Glomerular endothelial cell (primary cell): ENCODE measurements at regions not wholly inside any gene's neighbourhood (a gene's known extent, or its start where the extent isn't known, plus 50 kb on each side); places are given as distances from the start of the nearest gene placed in this dataset.
"Not testable (repeated sequence)": the region's sequence is repeated elsewhere in the genome, so short reads cannot be mapped to it uniquely, and the experiment has no call there.

ENCODE experiments used
- DNase-seq: peaks from one replicate; pipeline ENCODE4 v3.0.0-alpha.2; 2011; ENCODE audit warnings: low read depth, low spot score; ENCODE audit errors: extremely low read depth

DNA sequence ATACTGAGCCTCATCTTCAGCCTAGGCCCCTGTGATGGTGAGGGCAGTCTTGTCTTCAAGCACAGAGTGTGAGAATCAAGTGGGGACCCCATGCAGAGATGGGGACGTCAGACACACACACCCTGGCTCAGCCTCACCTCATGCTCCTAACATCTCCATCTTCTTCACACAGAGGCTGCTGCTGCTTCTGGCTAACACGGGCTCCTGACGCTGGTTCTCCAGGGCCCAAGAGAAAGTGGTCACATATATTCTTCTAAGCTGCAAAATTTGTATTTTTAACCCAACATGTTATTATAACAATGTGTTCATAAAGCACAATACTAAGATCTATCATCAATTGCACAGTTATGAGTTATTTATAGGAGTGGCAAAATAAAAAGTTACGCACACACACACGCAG is 101.2 kb downstream of the VPREB1 start:
- DNase-seq = no peak

DNA sequence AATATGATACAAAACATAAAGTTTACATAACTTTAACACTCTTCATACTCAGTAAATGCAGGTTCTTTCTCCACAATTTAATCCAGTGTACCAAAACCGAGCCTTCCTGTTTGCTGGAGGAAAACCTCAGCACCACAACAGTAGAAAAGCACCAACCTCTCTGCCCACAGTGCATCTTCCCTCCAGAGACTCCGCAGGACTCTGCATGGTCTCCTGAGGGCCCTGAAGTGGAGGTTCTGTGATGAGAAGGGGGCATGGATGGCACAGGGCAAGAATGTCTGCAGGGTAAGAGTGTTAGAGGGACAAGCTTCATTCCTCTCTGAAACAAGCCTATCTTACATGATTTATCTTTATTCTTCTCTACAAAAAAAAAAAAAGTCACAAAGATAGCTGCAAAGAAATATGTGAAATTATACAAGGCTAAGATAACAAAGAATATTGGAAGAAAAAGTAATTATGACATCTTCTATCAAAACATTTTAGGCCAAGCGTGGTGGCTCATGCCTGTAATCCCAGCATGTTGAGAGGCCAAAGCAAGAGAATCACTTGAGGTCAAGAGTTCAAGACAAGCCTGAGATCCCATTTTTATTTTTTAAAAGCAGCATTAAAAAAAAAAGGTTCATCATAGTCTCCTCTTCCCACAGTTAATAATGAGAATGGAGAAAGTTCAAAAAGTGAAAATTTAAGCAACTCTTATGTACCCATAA is 102.0 kb downstream of the VPREB1 start:
- DNase-seq = no peak

- DNase-seq = no peak
Observed at GRCh38 chr22:22348127-22348814, 103.7 kb downstream of the VPREB1 start.

DNA sequence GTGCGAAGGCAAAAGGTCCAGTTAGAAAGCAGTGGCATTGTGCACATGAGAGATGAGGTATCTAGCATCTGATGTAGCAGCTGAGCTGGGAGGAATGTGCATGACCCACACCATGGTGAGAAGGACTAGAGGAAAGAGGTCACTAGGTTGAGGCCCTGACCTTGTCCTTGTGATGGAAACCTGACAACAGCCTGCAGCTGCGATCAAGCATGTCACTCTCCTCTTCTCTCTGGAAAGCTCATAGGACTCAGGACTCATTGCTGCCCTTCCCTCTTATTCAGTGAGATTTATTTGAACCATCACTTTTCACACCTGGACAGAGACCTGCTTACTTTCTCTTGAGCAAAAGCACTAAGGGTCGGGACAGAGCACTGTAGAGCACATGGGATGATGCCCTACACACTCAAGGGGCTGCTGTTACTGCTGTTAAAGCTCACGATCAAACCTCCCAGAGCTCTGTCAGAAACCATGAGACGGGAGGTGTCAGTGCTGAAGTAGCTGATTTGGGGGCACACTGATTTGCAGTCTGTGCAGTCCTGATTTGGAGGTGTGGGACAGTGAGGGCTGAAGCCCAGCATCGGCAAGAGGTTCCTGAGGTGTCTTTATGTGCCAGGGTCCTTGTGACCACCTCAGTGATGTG is 104.3 kb downstream of the VPREB1 start:
- DNase-seq = no peak

- DNase-seq = no peak
Observed at GRCh38 chr22:22349455-22349836, 104.9 kb downstream of the VPREB1 start.

- no peak for DNase-seq
Observed at GRCh38 chr22:22351366-22351765, 106.8 kb downstream of the VPREB1 start.

- no peak for DNase-seq
Observed at GRCh38 chr22:22352371-22352999, 107.9 kb downstream of the VPREB1 start.

DNA sequence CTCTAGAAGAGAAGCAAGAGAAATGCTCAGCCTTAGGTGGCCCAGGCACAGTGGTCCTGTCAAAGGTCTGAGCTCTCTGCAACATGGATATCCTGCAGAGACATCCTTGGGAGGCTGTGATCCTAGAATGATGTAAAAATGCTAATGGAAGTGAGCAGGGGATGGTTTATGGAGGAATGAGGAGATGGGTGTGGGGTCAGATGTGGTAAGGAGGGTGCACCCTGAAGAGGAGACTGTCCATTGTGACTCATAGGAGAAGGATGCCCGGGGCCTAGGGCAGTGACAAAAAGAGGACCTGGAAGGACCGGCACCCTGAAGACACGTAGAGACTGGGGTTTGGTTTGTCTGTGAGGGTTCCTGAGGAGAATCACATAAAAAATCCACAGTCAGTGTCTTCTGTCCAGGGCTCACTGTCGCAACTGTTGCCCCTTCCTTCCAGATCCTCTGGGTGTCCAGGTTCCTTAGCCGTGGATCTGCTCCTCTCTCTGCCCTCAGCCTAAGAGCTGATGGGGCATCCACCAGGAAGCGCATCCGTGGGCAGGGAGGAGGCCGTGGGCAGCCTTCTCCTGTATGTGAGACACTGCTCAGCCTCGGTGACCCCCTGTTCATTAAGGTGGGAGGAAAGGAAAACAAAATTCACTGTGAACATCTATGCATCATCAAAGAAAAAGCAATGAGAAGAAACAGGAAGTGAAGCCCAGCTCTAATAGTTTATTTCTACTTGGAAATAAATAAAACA is 110.7 kb downstream of the VPREB1 start:
- DNase-seq = no peak

DNA sequence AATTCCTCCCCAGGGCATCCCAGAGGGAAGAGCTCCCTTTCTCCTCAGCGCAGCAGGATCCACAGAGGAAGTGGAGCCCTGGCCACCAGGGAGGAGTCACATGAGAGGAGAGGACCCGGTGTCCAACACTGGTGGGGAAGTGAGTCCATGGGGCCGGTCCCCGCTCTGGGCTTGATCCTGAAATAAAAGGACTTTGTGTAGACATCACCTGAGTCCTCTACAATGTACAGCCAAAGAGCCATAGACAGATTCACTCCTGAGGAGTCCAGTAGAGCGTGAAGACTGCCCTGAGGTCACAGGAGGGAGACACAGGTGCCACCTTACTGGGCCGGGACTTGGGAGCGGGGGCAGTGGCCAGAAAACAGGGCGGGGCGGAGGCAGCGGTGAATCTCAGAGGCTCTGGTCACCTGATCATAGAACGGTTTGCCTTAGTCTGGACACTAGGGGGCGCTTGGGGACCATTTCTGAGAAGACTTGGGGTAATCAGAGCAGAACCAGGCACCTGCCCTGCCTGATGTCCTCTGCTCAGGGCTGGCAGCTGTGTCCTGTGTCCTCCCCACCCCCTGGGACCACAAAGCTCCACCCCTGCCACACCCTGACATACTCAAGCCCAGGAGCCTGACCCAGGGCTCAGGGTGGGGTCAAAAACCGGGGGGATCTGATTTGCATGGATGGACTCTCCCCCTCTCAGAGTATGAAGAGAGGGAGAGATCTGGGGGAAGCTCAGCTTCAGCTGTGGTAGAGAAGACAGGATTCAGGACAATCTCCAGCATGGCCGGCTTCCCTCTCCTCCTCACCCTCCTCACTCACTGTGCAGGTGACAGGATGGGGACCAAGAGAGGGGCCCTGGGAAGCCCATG is 112.7 kb downstream of the VPREB1 start:
- DNase-seq = peak; percentile 25

GRCh38 chr22:22358152-22358551 is 113.6 kb downstream of the VPREB1 start:
- no peak for DNase-seq

GRCh38 chr22:22358686-22359085 is 114.1 kb downstream of the VPREB1 start:
- DNase-seq = no peak

- no peak for DNase-seq
Observed at GRCh38 chr22:22359465-22359864, 114.9 kb downstream of the VPREB1 start.

DNA sequence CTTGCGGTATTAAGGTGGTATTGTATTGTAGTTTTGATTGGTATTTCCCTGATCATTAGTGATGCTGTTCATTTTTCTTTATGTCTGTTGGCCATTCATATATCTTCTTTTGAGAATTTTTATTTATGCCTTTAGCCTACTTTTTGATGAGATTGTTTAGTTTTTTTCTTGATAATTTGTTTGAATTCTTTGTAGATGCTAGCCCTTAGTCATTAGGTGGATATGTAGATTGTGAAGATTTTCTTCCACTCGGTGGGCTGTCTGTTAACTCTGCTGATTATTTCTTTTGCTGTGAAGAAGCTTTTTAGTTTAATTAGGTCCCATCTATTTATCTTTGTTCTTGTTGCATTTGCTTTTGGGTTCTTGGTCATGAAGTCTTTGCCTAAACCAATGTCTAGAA is 115.4 kb downstream of the VPREB1 start:
- no peak for DNase-seq

DNA sequence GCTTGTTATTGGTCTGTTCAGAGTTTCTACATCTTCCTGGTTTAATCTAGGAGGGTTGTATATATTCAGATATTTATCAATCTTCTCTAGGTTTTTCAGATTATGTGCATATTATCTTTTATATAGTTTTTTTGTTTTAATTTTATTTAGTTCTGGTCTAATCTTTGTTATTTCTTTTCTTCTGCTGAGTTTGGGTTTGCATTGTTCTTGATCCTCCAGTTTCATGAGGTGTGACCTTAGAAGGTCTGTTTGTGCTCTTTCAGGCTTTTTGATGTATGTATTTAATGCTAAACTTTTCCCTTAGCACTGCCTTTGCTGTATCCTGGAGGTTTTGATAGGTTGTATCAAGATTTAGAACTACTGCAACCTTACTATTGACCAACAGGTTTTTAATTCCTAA is 117.7 kb downstream of the VPREB1 start:
- DNase-seq = no peak

- no peak for DNase-seq
Observed at GRCh38 chr22:22362936-22363335, 118.3 kb downstream of the VPREB1 start.

- DNase-seq = no peak
Observed at GRCh38 chr22:22364207-22364606, 119.6 kb downstream of the VPREB1 start.

DNA sequence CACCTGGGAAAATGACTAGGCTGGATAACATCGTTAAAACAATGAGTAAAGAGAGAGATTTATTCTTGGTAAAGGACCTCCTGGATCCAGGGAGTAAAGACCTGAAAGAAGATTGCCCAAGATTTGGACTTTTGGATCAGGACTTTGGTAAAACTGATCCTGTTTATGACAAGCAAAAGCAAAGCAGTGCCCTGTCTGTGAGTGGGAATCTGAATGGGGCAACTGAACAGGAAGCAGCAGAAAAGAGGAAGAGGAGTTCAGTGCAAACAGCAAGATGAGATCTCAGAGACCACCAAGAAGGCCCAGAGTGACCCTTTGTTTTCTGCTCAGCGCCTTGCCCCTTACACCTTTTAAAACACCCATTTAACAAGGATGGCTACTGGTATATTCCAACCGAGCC is 122.0 kb downstream of the VPREB1 start:
- DNase-seq = no peak

GRCh38 chr22:22368516-22368915 is 123.9 kb downstream of the VPREB1 start:
- DNase-seq = no peak

- DNase-seq = not testable (repeated sequence)
Observed at GRCh38 chr22:22369219-22369963, 124.8 kb downstream of the VPREB1 start.

GRCh38 chr22:22369964-22370270 is 125.3 kb downstream of the VPREB1 start:
- no peak for DNase-seq
